HCT116 (cell line): ENCODE measurements at regions not wholly inside any gene's neighbourhood (a gene's known extent, or its start where the extent isn't known, plus 50 kb on each side); places are given as distances from the start of the nearest gene placed in this dataset.

Source experiments
- CTCF ChIP-seq, 3 experiments: fragments of 200-600 bp in 1 of 3; sonication (generic) in 1 of 3; IDR thresholded peaks in 2 of 3; conservative IDR thresholded peaks in 1 of 3; 2 replicates each; pipeline ENCODE4 v1.5.1; 2012 to 2017; ENCODE audit warnings: low read depth in 2 of 3, low read length in 2 of 3, antibody characterized with exemption in 1 of 3, borderline replicate concordance in 1 of 3, control low read depth in 1 of 3, mild to moderate bottlenecking in 1 of 3, mixed read lengths in 1 of 3, mixed run types in 1 of 3, moderate library complexity in 1 of 3; ENCODE audit not compliant: insufficient read depth in 1 of 3
- EZH2 ChIP-seq: fragments of 200-600 bp; sonication (generic); IDR thresholded peaks from 2 replicates; pipeline ENCODE4 v1.6.1; 2017; ENCODE audit warnings: antibody characterized with exemption, mixed run types
- POLR2A ChIP-seq: IDR thresholded peaks from 2 replicates; pipeline ENCODE4 v1.7.0; 2011; ENCODE audit warnings: borderline replicate concordance; ENCODE audit not compliant: insufficient read depth, insufficient read length; ENCODE audit errors: extremely low read depth
- POLR2AphosphoS5 ChIP-seq: IDR thresholded peaks from 2 replicates; pipeline ENCODE4 v1.6.1; 2011; ENCODE audit warnings: mild to moderate bottlenecking, low read depth, low read length, moderate library complexity
- ZNF274 ChIP-seq: fragments of 200-500 bp; sonication (Bioruptor generic); IDR thresholded peaks from 2 replicates; pipeline ENCODE4 v1.6.1; 2014; ENCODE audit warnings: mild to moderate bottlenecking, low read depth, low read length, inconsistent platforms

GRCh38 chr5:10870791-10871190, 109.8 kb upstream of the DAP start:
- TF ChIP-seq EZH2 (no peak), CTCF (IDR thresholded peaks at IDR 0.05 in 2 of 3, conservative IDR thresholded peaks at IDR 0.05 in 1 of 3; ENCODE audit: borderline replicate concordance in 1 of 3, insufficient read depth in 1 of 3, low read depth in 2 of 3, low read length in 2 of 3) (no peak), POLR2A (no peak), POLR2AphosphoS5 (no peak), ZNF274 (no peak)
